ENCODE measurements at regions not wholly inside any gene's neighbourhood (a gene's known extent, or its start where the extent isn't known, plus 50 kb on each side); places are given as distances from the start of the nearest gene placed in this dataset.

DNA sequence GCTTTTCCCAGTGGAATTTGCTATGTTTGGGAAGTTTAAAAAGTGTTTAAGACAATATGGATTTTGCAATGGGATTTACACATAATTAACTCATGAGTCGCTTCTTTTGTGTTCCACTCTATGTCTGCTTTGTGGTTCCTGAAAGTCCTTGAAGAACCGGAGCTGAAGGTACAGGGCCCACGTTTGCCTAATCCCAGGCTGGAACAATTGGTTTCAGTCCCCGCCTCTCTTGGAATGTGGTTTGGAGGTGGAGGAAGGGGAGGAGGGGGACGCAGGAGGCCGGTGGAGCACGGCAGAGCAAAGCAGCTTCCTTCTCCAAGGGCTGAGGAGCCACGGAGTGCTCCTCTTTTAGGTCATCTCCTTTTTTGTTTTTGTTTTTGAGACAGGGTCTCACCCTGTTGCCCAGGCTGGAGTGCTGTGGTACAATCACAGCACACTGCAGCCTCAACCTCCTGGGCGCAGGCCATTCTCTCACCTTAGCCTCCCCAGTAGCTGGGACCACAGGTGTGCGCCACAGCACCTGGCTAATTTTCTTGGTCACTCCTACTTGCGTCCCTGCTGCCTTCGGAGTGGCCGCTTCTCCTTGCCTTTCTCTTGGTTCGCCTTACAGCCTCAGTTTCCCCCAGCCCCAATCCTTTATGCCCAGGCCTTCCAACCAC is 129.5 kb upstream of the ERRFI1 start:
- TF ChIP-seq, protein P1, sequence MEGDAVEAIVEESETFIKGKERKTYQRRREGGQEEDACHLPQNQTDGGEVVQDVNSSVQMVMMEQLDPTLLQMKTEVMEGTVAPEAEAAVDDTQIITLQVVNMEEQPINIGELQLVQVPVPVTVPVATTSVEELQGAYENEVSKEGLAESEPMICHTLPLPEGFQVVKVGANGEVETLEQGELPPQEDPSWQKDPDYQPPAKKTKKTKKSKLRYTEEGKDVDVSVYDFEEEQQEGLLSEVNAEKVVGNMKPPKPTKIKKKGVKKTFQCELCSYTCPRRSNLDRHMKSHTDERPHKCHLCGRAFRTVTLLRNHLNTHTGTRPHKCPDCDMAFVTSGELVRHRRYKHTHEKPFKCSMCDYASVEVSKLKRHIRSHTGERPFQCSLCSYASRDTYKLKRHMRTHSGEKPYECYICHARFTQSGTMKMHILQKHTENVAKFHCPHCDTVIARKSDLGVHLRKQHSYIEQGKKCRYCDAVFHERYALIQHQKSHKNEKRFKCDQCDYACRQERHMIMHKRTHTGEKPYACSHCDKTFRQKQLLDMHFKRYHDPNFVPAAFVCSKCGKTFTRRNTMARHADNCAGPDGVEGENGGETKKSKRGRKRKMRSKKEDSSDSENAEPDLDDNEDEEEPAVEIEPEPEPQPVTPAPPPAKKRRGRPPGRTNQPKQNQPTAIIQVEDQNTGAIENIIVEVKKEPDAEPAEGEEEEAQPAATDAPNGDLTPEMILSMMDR (conservative IDR thresholded peaks at IDR 0.05 in 1 of 2, IDR thresholded peaks at IDR 0.05 in 1 of 2; ENCODE audit: low read depth in 1 of 2, low read length in 2 of 2) = no peak
- TF ChIP-seq EZH2 (IDR thresholded peaks at IDR 0.05; ENCODE audit: low read length, missing control alignments) = no peak
